GM21447 (cell line): ENCODE measurements at regions not wholly inside any gene's neighbourhood (a gene's known extent, or its start where the extent isn't known, plus 50 kb on each side); places are given as distances from the start of the nearest gene placed in this dataset.

Experiments
- ATAC-seq: cut with Tn5 transposase; IDR thresholded peaks from one replicate; pipeline ENCODE4 v1.9.1; 2021; ENCODE audit not compliant: unreplicated experiment

- ATAC-seq = no peak
Measured at GRCh38 chr5:101937041-101937440, 359.0 kb downstream of the SLCO4C1 start.

GRCh38 chr5:101935086-101935485 is 361.0 kb downstream of the SLCO4C1 start:
- ATAC-seq = no peak

GRCh38 chr5:101932599-101932998 is 363.5 kb downstream of the SLCO4C1 start:
- ATAC-seq = no peak

- ATAC-seq = no peak
Measured at GRCh38 chr5:101929628-101930027, 366.5 kb downstream of the SLCO4C1 start.

GRCh38 chr5:101917166-101917565 is 378.9 kb downstream of the SLCO4C1 start:
- no peak for ATAC-seq

- no peak for ATAC-seq
Measured at GRCh38 chr5:101915554-101915953, 380.5 kb downstream of the SLCO4C1 start.

GRCh38 chr5:101904736-101905135 is 391.3 kb downstream of the SLCO4C1 start:
- no peak for ATAC-seq

GRCh38 chr5:101897914-101898313 is 398.2 kb downstream of the SLCO4C1 start:
- peak; percentile 45 for ATAC-seq

- ATAC-seq = no peak
Measured at GRCh38 chr5:101894985-101895384, 401.1 kb downstream of the SLCO4C1 start.

GRCh38 chr5:101878190-101878589 is 417.9 kb downstream of the SLCO4C1 start:
- no peak for ATAC-seq

GRCh38 chr5:101877451-101877850 is 418.6 kb downstream of the SLCO4C1 start:
- no peak for ATAC-seq

- ATAC-seq = no peak
Measured at GRCh38 chr5:101866473-101866872, 429.6 kb downstream of the SLCO4C1 start.

GRCh38 chr5:101860563-101860962 is 435.5 kb downstream of the SLCO4C1 start:
- ATAC-seq = no peak

- no peak for ATAC-seq
Measured at GRCh38 chr5:101860145-101860544, 435.9 kb downstream of the SLCO4C1 start.

- ATAC-seq = no peak
Measured at GRCh38 chr5:101846496-101846895, 449.6 kb downstream of the SLCO4C1 start.

- no peak for ATAC-seq
Measured at GRCh38 chr5:101843055-101843454, 453.0 kb downstream of the SLCO4C1 start.

- no peak for ATAC-seq
Measured at GRCh38 chr5:101838435-101838834, 457.6 kb downstream of the SLCO4C1 start.

GRCh38 chr5:101829255-101829654 is 466.8 kb downstream of the SLCO4C1 start:
- no peak for ATAC-seq

- ATAC-seq = no peak
Measured at GRCh38 chr5:101811466-101811865, 484.6 kb downstream of the SLCO4C1 start.

- no peak for ATAC-seq
Measured at GRCh38 chr5:101806410-101806809, 489.7 kb downstream of the SLCO4C1 start.

GRCh38 chr5:101796427-101796826 is 499.7 kb downstream of the SLCO4C1 start:
- ATAC-seq = no peak

- no peak for ATAC-seq
Measured at GRCh38 chr5:101788797-101789196, 507.3 kb downstream of the SLCO4C1 start.

GRCh38 chr5:101785090-101785489 is 511.0 kb downstream of the SLCO4C1 start:
- no peak for ATAC-seq
